NCI-H526 (cell line): ENCODE measurements at regions not wholly inside any gene's neighbourhood (a gene's known extent, or its start where the extent isn't known, plus 50 kb on each side); places are given as distances from the start of the nearest gene placed in this dataset.
A peak's percentile ranks its signal among the peaks of the same experiment; 100 is the strongest.

Experiments
- DNase-seq, 2 experiments: peaks; one replicate each; lab custom pipeline; 2025; lab: John Stamatoyannopoulos, UW

DNA sequence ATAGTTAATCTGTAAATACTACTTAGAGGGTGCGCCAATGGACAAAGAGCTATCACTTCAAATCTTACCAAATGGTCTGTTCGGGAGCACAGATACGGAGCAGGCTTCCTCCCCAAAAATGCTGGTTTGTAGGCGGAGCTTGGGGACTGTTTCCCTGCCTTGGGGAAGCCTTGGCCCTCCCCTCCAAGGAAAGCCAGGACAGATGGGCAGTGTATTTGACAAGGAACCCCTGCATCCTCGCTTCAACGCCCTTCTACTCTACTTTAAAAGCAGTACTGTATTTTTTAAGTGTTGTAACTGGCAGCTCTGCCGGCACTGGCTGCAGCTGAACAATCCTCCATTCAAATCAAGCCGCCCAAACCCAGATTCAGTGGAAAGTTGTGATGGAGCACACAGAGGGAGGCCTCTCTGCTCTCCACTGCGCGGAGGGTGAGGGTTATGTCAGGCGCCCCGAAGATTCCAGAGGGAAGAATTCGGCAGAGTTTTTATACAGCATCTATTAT, 83.1 kb upstream of the FNDC3B start:
- peak in 1 of 2 experiments; percentile 23 for DNase-seq

GRCh38 chr3:171956705-171957104, 82.7 kb upstream of the FNDC3B start:
- DNase-seq: no peak

GRCh38 chr3:171959532-171960089, 79.8 kb upstream of the FNDC3B start:
- DNase-seq: peak; percentile 83 to 87

DNA sequence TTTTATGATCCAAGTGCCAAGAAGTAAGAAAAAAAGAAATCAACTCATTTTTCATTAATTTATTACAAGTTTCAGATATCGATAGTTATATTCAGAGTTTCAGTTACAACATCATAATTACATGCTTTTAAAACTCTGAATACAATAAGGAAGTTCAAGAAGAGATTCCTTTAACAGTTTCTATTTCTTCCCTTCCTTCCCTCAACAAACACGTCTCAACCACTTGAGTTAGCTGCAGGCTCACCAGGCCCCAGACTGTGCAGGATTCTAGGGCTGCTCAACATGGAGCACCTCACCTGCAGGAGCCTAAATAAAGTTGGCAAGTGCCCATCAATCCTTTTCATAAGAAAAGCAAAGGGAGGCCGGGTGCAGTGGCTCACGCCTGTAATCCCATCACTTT, 79.2 kb upstream of the FNDC3B start:
- DNase-seq: peak in 1 of 2 experiments; percentile 39

DNA sequence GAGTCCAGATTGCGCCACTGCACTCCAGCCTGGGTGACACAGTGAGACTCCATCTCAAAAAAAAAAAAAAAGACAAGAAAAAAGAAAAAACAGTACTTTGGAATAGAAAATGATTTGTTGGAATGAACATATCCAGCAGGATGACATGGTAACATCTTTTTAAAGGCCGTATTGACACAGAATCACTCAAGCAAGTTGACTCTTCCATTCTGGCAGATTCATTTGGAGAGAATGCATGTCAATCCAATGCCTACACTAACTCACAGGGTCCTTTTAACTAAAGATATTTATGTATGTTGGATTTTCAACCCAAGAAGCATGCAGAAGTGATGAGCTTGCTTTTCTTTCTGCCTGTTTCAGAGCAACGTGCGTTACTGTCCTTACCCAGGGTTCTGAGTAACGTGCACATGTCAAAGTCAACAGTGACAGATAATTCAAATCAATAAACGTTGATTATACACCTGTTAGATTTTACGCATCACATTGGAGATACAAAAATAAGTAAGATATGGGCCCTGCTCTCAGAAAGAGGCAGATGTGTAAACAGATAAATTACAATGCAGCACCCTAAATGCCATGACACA, 77.1 kb upstream of the FNDC3B start:
- DNase-seq: no peak

DNA sequence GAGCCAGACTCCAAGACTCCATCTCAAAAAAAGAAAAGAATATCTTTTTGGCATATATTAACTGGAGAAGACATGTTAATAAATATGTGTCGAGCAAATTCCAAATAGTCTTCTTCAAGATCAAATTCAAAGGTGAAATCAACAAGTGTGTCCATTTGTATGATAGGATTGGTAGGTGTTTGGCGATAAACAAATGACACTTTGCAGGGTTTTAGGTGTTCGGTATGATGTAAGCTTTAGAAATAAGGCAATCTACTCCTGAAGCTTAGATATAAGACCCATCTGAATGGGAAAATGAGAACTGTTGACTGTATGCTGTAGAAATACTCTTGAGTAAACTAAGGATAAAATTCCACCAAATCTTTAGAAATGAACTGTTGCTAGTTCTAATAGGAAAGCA, 75.8 kb upstream of the FNDC3B start:
- no peak for DNase-seq

DNA sequence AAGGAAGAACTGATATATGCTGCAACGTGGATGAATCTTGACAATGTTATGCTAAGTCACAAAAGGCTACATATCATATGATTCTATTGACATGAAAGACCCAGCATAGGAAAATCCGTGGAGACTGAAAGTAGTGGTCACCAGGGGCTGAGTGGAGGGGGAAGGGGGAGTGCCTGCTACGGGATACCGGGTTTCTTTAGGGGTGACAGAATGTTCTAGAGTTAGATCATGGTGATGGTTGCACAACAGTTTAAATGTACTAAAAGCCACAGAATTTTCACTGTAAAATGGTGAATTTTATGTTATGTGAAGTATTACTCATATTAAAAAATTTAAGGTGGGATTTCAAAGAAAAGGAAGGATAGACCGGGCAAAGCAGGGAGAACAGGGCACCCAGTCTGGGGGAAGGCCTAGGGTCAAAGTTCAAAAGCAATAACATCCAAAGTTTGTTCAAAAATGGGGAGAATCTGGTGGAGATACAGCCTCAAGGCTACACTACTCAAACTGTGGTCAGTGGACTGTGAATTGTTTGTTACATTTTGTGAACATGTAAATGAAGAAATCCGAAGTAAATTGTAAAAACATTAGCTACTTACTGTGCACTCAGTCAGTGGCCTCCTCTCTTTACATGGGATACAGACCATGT, 74.2 kb upstream of the FNDC3B start:
- no peak for DNase-seq

GRCh38 chr3:171966533-171967136, 72.7 kb upstream of the FNDC3B start:
- DNase-seq: no peak

DNA sequence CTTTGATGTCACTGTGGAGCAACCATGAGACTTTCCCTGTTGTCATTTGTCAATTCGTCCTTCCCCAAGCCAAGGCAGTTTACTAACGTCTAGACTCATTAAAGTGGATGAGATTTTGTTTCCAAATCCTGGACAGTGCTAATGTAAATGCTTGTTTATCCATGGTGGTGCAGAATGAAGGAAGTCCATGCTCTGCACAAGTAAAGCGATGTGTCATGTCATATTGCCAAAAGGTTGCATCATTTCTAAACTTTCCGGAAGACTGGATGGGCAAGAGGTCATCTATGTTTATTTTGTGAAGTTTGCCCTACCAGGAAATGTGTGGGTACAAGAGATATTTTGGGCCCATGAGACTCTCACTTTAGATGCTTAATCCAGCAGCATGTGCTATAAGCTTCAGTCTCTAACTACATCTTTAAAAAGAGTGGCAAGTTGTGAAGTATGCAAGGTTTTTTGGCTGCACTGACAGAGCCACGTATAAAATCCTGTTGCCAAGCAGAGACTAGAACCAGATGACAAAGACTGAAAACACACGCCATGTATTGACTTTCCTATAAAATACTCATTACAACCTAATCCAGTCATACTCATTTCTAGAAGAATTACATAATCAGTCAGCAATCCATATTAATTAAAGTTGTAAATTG, 72.1 kb upstream of the FNDC3B start:
- no peak for DNase-seq

DNA sequence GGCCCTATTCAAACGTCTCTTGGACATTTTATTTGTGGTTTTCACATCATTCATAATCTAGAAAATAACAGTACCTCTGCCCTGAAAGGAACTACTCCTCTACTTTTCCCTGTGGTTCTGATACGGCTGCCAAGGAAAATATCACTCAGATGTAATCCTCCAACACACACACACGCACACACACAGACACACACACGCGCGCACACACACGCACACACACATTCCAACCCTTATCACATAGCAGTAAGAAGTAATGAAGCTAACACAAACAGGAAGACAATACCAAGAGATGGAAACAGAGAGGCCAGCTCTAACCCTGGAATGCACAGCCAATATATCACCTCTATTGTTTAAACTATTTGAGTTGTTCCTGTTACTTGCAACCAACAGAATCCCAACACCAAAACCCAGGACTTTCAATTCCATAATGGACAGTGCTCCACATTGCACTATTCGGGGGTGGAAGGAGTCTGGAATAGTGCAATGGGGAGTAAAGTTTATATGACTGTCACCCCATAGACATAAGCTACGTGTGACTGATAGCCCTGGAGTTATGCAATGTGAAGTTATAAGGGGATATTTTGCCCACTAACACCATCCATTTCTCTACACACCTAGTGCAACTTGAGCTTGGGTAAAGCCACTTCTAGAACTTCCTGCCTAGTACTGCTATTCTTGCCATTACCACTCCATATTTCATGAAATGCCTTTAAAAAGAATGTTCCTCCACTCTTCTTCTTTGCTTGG, 71.3 kb upstream of the FNDC3B start:
- no peak for DNase-seq

DNA sequence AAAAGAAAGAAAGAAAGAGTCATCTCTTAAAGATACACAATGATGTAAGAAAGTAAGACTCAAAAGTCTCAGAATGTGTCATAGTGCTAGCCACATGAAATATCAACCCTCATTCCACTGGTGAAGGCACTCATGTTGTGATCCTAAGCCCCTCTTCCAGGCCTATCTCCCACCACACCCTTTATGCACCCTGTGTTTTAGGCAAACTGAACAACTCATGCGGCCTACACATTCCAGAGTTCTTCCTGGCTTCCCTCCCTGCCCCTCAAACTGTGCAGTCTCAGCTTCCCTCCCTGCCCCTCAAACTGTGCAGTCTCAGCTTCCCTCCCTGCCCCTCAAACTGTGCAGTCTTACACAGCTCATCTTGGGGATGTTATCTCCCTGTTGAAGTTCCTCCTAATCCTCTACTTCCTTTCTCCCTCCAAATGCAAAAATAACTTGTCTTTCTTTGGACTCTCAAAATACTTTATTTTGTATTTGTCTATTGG, 69.0 kb upstream of the FNDC3B start:
- no peak for DNase-seq

- no peak for DNase-seq
Measured at GRCh38 chr3:171971919-171972514, 67.4 kb upstream of the FNDC3B start.

DNA sequence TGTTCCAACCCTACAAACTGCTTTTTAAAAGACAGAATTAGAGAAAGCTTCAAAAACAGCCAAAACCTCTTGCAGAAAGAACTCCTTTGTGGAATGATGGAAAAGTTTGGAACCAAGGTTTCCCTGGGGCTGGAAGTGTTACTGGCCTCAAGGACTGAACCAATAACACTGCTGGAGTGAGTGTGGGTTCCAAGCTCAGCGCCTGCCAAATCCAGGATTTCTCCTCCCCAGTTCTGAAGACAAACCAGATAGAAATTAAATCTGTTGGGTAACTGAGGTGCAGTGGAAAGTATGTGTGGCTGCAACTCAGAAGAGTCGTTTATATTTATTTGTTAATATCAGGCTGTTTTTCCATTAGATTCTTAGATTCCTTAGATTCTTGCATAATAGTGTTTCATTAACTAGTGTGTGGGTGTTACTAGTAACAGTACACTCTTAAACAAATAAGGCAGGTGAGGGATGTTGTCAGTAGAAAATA, 66.5 kb upstream of the FNDC3B start:
- DNase-seq: no peak

GRCh38 chr3:171974986-171975837, 64.2 kb upstream of the FNDC3B start:
- DNase-seq: no peak

DNA sequence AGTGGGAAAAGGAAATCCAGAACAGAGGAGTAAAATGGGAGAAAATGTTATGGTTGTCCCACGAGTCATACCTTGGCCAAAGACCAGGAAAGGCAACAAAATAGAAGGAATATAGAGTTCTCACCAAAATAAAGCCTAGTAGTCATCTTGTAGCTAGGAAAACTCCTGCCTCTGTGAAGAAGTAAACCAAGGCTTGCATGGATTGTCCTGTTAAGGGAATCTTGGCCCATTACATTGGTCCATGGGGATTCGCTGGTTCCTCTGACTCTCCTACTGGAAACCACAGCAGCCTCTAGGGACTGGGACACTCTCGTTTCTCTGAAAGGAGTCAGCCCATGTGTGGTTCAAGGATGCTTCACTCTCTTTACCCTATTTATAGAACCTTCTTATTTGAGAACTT, 62.9 kb upstream of the FNDC3B start:
- DNase-seq: no peak

DNA sequence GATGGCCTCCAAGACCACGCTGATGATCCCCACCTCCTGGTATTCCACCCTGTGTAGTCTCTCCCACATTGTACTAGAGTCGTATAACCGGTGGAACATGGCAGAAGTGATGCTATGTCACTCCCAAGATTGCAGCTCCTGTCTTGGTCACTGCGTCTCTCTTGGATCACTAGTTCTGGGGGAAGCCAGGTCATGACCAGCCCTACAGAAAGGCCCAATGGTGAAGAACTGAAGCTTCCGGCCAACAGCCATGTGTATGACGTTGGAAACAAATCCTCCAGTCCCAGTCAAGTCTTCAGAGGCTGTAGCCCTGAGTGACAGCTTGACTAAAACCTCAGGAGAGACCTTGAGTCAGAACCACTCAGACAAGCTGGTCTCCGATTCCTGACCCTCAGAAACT, 61.9 kb upstream of the FNDC3B start:
- DNase-seq: no peak

GRCh38 chr3:171977860-171978259, 61.5 kb upstream of the FNDC3B start:
- DNase-seq: no peak

GRCh38 chr3:171978390-171978789, 61.0 kb upstream of the FNDC3B start:
- DNase-seq: no peak

- no peak for DNase-seq
Measured at GRCh38 chr3:171979081-171979480, 60.3 kb upstream of the FNDC3B start.

- DNase-seq: no peak
Measured at GRCh38 chr3:171980578-171981270, 58.7 kb upstream of the FNDC3B start.
